NCI-H2196 treated with DMSO at 0.1 percent for 48 hours (cell line): ENCODE measurements at regions not wholly inside any gene's neighbourhood (a gene's known extent, or its start where the extent isn't known, plus 50 kb on each side); places are given as distances from the start of the nearest gene placed in this dataset.

ENCODE experiments used
- DNase-seq: peaks from one replicate; lab custom pipeline; 2025; ENCODE audit not compliant: unreplicated experiment; lab: John Stamatoyannopoulos, UW

DNA sequence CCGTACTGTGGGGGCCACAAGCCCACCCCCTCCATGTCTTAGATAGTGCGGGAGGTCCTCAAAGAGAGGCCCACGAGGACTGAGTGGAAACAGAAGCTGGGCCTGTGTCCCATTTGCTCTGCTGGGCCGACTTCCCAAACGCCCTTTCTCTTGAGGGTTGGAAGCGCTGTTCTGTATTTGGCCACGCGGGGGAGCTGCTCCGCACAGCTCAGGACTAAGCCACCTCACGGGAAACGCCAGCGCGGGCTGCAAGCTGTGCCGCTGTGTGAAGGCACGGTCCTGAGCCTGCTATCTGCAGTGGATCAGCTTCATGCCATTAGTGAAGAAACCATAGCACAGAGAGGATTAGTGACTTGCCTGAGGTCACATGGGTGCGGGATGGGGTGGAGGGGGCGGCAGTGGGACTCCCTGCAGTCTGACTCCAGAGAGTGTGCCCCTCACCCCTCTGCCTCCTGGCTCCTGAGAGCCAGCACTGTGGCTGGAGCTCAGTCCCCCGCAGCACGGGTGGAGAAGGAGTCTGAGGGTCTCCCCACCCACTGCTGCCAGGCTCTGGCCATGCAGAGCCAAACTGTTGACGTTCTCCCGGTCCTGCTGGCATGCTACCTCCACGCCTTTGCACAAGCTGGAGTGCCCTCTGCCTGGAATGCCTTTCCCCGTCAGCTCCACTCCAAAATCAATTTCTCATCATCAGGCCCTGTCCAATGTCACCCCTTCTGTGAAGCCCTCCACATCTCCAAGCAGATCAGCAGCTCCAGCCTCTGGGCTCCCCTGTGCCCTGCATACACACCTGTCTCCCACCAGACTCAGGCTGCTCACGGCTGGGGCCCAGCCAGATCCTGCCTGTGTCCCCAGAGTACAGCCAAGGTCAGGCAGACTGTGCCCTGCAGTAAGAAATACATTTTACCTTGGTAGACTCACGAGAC is 51.5 kb upstream of the LRRC32 start:
- DNase-seq, result peak; percentile 51

DNA sequence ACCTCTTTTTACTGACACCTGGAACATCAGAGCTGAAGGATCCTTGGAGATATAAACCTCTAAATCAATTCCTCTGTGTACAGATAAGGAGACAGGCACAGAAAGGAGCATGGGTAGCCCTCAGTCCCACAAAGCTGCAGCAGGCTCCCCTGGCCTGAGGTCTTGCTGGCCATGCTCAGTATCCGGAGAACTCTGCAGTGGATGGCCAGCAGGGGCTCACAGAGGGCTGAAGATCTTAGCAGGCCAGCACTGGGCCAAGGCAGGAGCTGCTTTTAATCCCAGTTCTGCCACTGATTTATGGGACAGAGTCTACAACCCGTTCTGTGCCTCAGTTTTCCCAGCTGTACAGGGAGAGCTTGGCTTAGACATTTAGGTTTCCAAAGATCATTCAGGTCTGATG is 52.6 kb upstream of the LRRC32 start:
- no peak for DNase-seq

- no peak for DNase-seq
These were observed 53.0 kb upstream of the LRRC32 start for GRCh38 chr11:76723548-76723947.

DNA sequence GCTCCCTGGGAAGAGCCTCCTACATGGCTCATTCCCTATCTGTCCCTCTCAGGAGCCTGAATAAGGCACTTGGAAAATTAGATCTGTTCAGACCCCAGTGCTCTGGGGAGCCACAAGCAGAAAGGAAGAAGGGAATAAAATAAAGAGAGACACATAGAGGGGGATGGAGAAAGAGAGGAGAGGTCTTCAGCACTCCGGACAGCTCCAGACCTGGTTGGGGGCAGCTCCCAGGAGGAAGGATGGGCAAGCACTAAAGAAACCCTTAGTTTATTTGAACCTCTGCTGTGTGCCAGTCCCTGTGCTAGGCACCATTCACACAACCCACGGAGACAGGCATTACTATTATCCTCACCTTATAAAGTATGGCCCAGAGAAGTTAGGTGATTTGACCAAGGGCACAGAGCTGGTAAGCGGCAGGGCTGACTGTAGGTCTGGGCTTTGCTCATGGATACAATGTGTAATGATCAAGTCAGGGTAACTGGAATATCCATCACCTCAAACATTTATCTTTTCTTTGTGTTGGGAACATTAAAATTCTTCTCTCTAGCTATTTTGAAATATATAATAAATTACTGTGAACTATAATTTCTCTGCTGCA is 53.7 kb upstream of the LRRC32 start:
- DNase-seq, result no peak

DNA sequence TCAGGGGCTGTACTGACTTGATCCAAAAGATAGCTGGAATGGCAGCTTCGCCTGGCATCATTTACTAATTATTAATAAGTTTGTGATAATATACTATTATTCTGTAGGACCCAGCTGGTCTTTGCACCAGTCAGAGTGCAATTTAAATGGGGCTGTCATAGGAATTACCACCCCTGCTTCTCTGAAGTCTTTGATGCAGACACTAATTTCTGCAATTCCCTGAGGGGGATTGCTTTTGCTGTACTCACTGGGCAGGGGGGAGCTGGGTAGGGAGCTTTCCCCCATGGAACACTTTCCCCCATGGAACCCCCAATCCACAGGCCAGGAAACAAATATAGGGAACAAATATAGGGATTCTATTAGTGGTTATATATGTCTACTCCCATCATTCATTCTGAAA is 54.9 kb upstream of the TSKU start:
- DNase-seq, result no peak

DNA sequence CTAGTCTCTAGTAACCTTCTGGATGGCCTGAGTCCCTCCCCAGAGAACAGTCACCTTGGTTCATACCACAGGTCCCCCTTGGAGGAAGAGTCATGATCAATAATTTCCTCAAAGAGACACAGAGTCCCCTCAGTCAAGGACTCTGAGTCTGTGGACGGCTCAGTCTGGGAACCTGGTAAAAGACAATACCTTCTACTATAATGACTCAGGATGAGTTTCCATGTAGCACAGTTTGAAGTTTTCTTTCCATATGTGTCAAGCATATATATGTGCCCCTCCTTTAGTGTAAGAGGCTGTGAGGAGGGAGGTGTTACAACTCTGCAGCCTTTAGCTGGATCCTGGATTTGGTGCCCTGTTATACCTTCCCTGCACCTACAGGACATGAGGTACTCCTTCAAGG is 54.4 kb upstream of the TSKU start:
- DNase-seq, result no peak

DNA sequence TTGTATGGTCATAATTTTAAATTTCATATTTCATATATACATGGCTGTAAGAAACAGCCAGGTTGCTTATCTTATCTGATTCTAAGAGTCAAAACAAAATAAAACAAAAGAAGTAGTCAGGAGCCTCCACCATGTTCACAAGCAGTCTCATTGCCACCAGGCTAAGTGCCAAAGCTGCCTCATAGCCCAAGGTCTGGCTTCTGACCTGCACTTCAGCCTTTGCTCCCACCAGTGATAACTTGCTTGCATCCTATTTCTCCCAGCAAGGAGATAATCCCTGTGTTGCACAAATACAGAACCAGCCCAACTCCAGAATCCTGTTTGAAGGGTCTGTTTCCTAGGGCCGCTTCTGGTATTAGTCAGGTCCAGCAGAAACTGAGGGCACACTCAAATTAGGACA is 53.9 kb upstream of the TSKU start:
- no peak for DNase-seq

DNA sequence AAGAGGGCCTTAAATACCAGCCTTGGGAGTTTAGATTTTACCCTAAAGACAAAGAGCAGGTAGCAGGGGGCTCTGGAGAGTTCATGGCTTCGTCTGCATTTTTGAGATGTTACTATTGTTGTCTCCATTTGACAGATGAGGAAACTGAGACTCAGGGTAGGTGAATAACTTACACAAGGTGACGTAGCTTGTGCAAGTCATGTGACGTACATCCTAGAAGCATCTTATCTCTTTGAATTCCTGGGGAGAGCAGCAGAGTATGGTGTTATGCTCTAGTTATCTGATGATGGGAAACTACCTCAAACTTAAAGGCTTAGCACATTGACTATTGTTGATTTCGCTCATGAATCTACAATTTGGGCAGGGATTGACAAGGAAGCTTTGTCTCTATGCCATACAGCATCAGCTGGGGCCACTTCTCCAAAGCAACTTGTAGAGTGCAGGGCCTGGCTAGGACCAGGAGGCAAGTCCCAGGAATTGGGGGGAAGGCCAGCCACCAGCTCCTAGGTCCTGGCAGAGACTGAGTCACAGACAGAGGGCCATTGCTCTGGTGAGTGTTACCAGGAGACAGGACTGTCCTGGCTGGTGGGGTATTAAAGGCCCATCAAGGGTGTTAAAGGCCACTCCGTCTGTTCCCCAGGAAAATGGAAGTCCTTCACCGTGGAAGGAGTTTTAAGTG is 52.1 kb upstream of the TSKU start:
- DNase-seq, result no peak

GRCh38 chr11:76732643-76733042 is 50.5 kb upstream of the TSKU start:
- DNase-seq, result no peak
